ENCODE measurements at regions not wholly inside any gene's neighbourhood (a gene's known extent, or its start where the extent isn't known, plus 50 kb on each side); places are given as distances from the start of the nearest gene placed in this dataset.

DNA sequence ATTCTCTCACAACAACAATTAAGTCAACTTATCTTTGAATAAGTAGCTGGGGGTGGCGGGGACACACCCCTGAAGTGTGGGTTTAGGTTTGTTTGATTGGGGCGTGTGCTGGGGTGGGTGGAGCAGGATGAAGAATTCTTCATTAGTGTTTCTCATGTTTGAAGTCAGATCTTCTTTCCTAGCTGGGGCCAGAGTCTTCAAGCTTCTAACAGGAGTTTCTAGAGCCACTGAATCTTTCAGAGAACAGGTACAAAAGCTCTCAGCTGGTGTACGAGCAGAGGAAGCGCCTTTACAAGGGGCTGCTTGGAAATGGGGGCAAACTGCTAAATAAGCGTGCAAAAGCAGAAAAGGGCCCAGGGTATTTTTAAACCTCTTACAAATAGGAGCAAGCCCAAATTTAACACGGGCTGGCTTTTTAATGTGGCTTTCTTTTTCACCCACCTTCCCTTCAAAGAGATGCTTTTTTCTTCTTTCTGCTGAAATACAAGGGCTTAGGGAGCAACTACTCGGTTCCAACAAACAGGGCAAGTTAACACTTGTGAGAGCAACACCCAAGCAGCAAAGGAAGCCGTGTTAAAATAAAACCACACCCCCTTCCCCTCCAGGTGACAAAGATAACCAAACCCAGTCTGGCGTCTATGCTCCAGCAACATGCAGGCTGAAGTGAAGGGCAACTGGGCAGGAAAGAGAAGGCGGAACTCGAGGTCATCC is 86.9 kb upstream of the RASGRP1 start:
- H2AFZ ChIP-seq (ENCODE audit: low read length): peak overlapping the region; percentile 94
- DNase-seq (ENCODE audit: low spot score): peak; percentile 88

DNA sequence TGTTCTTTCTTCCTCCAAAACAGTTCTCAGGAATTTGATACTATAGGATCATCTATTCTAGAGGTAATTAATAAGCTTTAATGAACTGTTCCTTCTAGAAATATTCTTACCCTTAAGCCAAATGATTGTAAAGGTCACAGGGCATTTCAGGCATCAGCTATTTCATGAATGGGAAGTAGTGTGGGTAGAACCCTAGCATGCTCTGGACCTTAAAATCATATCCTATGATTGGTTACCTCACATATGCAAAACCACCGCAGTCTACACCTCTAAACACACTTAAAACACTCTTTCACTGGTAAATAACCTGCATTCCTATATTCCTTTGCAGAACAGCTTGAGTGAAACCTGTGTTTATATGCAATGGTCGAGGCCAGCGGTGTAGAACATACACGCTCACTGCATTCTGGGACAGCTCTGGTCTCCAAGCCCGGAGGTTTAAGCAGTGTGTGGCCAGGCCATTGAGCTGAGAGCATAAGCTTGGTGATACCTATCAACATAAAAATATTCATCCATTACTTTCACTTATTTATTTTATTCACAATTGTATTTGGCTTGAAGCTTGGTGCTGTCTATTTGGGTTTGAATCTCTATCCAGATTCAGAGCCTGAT is 87.7 kb upstream of the RASGRP1 start:
- H3K4me3 ChIP-seq (ENCODE audit: low read depth, low read length, poor library complexity, severe bottlenecking): peak overlapping the region; percentile 53
- H3K9me2 ChIP-seq (ENCODE audit: insufficient read depth, low read length): no peaks in the 10 kb centered on the region
- ChIA-PET CTCF (ENCODE audit: unreplicated experiment) (interaction anchor here (0.9 to 1.3 kb wide), 2 partner anchors 31 to 212 kb away, joined by 3 to 4 read pairs; no protein-coding TSS in a partner anchor), POLR2A (interaction anchor here (0.5 to 6.1 kb wide), 14 partner anchors 10 to 1196 kb away, joined by 3 to 59 read pairs (median 4); no protein-coding TSS in a partner anchor)
- H3K36me3 ChIP-seq (ENCODE audit: insufficient read depth, low read length): peaks cover 11% of the 10 kb centered on the region
- peak overlapping the region; percentile 74 for H3K4me2 ChIP-seq (ENCODE audit: low read length)
- intact Hi-C loops (cut with micrococcal nuclease; ENCODE audit: unreplicated experiment): loop anchor here (5.0 kb wide), 1 partner anchor 575 kb away; no protein-coding TSS in a partner anchor
- H3K27ac ChIP-seq (ENCODE audit: low read depth, low read length, poor library complexity, severe bottlenecking): peak overlapping the region; percentile 93
- H3K79me2 ChIP-seq (ENCODE audit: insufficient read depth, low read depth, low read length): no peaks in the 10 kb centered on the region
- BruUV-seq (replicated peaks): no TSS peak
- no peaks in the 10 kb centered on the region for H4K20me1 ChIP-seq (ENCODE audit: insufficient read depth, low read length)
- TF ChIP-seq, protein P1, sequence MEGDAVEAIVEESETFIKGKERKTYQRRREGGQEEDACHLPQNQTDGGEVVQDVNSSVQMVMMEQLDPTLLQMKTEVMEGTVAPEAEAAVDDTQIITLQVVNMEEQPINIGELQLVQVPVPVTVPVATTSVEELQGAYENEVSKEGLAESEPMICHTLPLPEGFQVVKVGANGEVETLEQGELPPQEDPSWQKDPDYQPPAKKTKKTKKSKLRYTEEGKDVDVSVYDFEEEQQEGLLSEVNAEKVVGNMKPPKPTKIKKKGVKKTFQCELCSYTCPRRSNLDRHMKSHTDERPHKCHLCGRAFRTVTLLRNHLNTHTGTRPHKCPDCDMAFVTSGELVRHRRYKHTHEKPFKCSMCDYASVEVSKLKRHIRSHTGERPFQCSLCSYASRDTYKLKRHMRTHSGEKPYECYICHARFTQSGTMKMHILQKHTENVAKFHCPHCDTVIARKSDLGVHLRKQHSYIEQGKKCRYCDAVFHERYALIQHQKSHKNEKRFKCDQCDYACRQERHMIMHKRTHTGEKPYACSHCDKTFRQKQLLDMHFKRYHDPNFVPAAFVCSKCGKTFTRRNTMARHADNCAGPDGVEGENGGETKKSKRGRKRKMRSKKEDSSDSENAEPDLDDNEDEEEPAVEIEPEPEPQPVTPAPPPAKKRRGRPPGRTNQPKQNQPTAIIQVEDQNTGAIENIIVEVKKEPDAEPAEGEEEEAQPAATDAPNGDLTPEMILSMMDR (conservative IDR thresholded peaks at IDR 0.05; ENCODE audit: low read length): no peak
- no peak for TF ChIP-seq EZH2phosphoT487 (IDR thresholded peaks at IDR 0.05; ENCODE audit: borderline replicate concordance, low read depth, low read length)
- peaks cover 13% of the 10 kb centered on the region; the same call in 1 of the 2 replicates for H3K9me3 ChIP-seq (ENCODE audit: low read length)
- H2AFZ ChIP-seq (ENCODE audit: low read length): peak overlapping the region; percentile 94
- DNase-seq (ENCODE audit: low spot score): peak; percentile 38
- H3K4me1 ChIP-seq (ENCODE audit: insufficient read depth, low read length, poor library complexity, severe bottlenecking): peaks cover 40% of the 10 kb centered on the region

More for the DNA sequence above, 86.9 kb upstream of the RASGRP1 start:
- BruUV-seq (replicated peaks): TSS peak; percentile 84
- intact Hi-C loops (cut with micrococcal nuclease; ENCODE audit: unreplicated experiment): loop anchor here (1.0 to 5.0 kb wide), 4 partner anchors 21 to 574 kb away; partner anchors contain the start of genes FAM98B and RASGRP1
- Histone ChIP-seq H3K36me3 (ENCODE audit: insufficient read depth, low read length) (peaks cover 11% of the 10 kb centered on the region), H3K9me3 (ENCODE audit: low read length) (peaks cover 13% of the 10 kb centered on the region; the same call in 1 of the 2 replicates), H3K9me2 (ENCODE audit: insufficient read depth, low read length) (no peaks in the 10 kb centered on the region), H3K4me2 (ENCODE audit: low read length) (peak overlapping the region; percentile 74), H3K4me3 (ENCODE audit: low read depth, low read length, poor library complexity, severe bottlenecking) (peak overlapping the region; percentile 53), H3K4me1 (ENCODE audit: insufficient read depth, low read length, poor library complexity, severe bottlenecking) (peaks cover 40% of the 10 kb centered on the region), H4K20me1 (ENCODE audit: insufficient read depth, low read length) (no peaks in the 10 kb centered on the region), H3K27ac (ENCODE audit: low read depth, low read length, poor library complexity, severe bottlenecking) (peak overlapping the region; percentile 93), H3K79me2 (ENCODE audit: insufficient read depth, low read depth, low read length) (no peaks in the 10 kb centered on the region)
- TF ChIP-seq, protein P1 (conservative IDR thresholded peaks at IDR 0.05; ENCODE audit: low read length): no peak
- no peak for TF ChIP-seq EZH2phosphoT487 (IDR thresholded peaks at IDR 0.05; ENCODE audit: borderline replicate concordance, low read depth, low read length)
- ChIA-PET POLR2A (interaction anchor here (0.6 to 6.1 kb wide), 12 partner anchors 9 to 1197 kb away, joined by 3 to 59 read pairs (median 6); no protein-coding TSS in a partner anchor), CTCF (ENCODE audit: unreplicated experiment) (interaction anchor here (1.3 kb wide), 1 partner anchor 211 kb away, joined by 4 read pairs; no protein-coding TSS in a partner anchor)

Measured in OCI-LY7 (cell line).